NCI-H774 (cell line): ENCODE measurements at regions not wholly inside any gene's neighbourhood (a gene's known extent, or its start where the extent isn't known, plus 50 kb on each side); places are given as distances from the start of the nearest gene placed in this dataset.

ENCODE experiments used
- DNase-seq: peaks from one replicate; lab custom pipeline; 2025; lab: John Stamatoyannopoulos, UW

DNA sequence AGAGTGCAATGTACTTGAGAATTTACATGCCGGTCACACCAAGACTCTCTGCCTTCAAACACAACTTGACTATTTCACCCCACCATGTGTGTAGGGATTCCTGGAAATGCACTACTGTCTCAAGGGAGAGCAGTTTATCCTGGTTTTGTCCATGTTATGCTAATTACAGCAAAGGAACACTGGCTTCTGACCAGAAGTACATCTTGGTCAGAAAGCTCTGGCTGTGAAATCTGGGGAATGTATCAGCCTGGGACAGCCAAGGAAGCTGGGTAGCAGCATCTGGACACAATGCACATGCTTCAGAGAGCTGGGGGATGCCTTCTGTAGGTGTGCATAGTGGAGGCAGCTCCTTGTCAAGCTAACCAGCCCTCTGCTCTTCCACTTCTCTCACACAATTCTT, 1432.6 kb upstream of the TENM3 start:
- no peak for DNase-seq

DNA sequence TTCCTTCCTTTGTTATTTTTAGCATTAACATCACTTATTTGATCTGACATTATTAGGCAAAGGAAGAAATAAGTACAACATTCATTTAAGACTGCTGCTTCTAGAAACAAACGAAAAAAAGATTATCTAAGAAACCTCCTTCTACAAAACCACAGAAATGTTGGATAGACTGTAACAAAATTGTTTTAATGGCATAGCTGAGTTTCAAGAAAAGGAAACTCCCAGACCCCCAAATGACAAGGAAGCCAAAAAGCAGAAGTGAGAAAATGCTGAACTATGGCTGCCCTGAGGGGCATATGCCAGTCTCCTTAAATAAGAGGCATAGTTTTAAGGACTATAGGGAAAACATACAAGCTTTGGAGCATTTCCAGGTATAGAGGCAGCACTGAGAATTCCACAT, 1431.6 kb upstream of the TENM3 start:
- no peak for DNase-seq

GRCh38 chr4:180812783-180813182, 1430.4 kb upstream of the TENM3 start:
- no peak for DNase-seq

DNA sequence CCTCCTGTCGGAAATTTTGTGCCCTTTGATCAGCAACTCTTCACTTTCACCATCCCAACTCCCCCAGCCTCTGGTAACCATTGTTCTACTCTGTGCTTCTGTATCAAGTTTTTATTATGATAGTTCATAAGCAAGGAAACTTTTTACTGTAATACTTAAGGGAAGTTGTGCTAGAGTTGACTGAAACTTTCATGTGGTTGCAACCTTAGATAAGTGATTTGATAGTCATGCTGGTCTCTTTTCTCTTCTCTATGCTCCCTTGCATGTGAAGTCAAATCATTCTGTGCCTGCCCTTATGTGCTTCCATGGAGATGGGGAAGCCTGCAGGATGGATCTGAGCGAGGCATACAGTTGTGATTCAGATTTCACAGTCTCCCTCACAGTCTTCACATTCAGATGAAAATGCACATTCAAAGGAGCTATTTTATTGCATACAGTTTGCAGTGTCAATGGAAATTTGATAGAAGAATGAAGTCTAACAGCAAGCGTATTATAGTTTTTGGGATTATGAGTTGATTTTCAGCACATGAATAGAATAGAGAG, 1428.3 kb upstream of the TENM3 start:
- no peak for DNase-seq

DNA sequence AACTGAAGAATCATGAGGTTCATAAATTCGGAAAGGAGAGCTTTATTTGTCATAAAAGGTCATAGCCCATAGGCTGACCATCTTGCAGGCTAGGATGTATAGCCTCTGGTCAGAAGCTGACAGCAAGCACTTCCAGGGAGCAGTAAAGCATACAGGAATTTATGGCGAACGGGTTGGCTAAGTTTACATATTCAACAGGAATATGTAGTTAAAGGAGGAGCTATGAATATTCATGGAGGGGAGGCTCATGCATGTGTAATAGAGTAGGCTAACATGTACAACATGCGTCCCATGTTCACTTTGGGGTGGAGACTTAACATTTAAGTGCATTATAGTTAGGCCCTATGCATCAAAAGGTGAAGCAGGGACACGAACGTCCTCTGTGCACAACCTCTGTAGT, 1425.7 kb upstream of the TENM3 start:
- no peak for DNase-seq

GRCh38 chr4:180823108-180823507, 1420.1 kb upstream of the TENM3 start:
- no peak for DNase-seq

DNA sequence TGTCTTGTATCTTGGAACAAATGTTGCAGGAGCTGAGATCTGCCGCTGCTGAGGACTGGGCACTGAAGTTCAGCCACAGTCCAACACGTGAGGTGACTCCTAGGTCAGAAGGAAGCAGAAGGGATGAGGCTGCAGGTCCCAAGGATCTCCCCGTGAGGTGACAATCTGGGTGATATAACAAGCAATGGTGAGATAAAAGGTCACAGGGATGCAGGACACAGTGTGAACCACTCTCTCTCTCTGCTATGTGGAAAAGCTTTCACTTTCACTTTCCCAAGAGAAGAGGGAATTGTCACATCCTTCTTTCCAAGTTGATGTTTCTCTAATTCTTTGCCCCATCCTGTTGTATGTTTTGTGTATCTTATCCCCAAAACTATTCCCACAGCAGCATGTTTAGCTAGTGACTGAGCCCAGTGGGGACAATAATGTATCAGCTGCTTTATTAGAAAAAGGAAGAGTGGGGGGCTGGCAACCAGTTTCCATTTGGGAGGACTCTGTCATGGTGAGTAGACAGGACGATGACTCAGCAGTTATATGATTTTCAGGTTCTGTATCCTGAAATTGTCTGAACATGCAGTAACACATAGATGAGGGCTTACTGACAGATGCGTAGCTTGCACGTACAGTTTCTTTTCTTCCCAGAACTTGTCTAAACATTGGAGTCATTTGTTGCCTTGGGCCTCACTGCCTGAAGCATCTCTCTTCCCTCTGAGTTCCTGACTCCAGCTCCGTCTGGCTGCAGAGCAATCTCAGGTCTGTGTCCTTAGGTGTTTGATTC, 1415.8 kb upstream of the TENM3 start:
- no peak for DNase-seq

DNA sequence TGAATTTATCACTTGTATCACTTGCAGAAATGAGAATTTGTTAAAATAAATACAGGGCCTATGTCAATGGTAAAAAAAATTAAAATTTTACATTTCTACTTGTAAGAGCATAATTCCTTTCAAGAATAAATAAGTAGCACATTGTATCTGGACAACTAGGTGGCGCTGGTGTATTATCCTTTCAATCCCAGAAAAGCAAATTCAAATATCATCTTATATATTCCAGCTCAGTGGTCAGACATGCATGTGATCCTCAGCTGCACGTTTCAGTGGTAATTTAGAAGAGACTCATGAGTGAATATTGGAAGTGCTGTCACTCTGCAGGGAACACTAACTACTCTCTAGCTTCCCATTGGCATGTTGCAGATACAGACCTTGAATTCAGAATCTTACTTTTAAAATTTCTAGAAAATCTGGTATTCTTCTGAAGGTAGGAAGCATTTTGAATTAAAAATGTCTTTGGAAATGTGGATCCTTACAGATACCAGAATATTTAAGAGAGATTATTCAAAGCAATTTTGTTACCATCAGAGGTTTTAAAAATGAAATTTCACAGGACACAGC, 1414.7 kb upstream of the TENM3 start:
- peak; percentile 57 for DNase-seq

GRCh38 chr4:180832073-180832472, 1411.1 kb upstream of the TENM3 start:
- DNase-seq = no peak

- no peak for DNase-seq
Measured at GRCh38 chr4:180840142-180840541, 1403.1 kb upstream of the TENM3 start.

DNA sequence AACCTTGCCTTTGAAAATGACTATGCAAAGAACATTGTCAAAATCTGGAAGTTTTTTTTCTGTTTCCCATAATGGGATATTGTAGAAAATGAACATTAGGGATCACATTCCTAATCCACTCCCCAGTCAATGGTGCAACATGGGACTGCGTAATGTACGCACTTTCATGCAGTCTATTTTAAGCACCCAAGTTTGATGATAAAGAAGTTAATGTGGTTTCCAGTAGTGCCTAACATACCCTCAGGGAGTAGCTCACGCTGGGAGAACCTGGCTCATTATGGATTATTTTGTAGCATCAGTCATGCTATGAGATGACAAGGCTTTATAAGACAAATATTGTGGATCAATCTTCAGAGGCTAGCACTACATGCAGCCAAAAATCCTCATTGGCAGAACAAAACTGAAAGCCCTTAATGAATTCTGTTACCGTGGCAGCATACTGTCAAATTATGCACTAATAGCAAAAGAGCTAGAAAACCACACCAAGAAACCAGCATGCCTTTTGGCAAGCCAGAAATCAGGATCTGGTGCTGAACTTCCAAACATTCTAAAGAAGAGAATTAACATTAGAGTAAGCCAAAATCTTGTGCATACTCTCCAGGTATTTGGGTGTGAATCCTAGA, 1392.8 kb upstream of the TENM3 start:
- DNase-seq = no peak

DNA sequence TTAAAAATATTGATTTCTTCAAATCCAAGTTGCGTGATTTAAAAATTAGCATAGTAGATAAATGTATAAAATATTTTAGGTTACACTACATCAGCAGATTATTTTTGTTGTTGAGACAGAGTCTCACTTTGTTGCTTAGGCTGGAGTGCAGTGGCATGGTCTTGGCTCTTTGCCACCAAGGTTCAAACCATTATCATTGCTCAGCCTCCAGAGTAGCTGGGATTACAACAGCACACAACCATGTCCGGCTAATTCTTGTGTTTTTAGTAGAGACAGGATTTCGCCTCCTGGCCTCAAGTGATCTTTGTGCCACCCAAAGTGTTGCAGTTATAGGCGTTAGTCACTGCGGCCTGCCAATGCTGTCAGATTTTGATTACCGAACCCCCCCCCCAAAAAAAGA, 1390.5 kb upstream of the TENM3 start:
- no peak for DNase-seq

GRCh38 chr4:180855184-180855583, 1388.0 kb upstream of the TENM3 start:
- DNase-seq = no peak

GRCh38 chr4:180860089-180860720, 1383.0 kb upstream of the TENM3 start:
- no peak for DNase-seq

DNA sequence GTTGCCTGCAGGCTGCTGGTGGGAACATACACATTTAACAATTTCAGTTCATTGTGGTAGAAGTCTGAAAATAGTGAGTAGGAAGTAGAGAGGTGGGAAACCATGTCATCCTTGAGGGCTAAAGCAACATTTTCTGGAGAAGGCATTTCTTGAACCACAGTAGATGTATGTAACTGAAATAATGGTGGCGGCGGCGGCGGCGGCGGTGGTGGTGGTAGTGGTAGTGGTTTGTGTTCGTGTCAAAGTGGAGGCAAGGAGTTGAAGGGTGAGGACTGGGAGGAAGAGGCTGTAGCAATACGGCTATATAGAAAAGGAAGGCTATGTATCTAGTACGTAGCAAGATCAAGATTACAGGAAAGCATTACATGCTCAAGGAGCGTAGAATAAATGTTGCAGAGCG, 1381.6 kb upstream of the TENM3 start:
- no peak for DNase-seq

GRCh38 chr4:180866933-180867643, 1376.1 kb upstream of the TENM3 start:
- DNase-seq = no peak

- no peak for DNase-seq
Measured at GRCh38 chr4:180870623-180871022, 1372.6 kb upstream of the TENM3 start.

DNA sequence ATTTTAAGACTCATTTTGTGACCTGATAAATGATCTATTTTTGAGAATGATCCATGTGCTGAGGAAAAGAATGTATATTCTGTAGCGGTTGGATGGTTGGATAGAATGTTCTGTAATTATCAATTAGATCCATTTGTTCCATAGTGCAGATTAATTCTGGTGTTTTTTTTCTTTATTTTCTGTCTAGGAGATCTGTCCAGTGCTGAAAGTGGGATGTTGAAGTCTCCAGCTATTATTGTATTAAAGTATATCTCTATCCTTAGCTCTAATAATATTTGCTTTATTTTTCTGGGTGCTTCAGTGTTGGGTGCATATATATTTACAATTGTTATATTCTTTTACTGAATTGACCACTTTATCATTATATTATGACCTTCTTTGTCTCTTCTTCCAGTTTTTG, 1344.9 kb upstream of the TENM3 start:
- DNase-seq = no peak

GRCh38 chr4:180900781-180901180, 1342.4 kb upstream of the TENM3 start:
- DNase-seq = no peak

- no peak for DNase-seq
Measured at GRCh38 chr4:180909279-180909678, 1333.9 kb upstream of the TENM3 start.

DNA sequence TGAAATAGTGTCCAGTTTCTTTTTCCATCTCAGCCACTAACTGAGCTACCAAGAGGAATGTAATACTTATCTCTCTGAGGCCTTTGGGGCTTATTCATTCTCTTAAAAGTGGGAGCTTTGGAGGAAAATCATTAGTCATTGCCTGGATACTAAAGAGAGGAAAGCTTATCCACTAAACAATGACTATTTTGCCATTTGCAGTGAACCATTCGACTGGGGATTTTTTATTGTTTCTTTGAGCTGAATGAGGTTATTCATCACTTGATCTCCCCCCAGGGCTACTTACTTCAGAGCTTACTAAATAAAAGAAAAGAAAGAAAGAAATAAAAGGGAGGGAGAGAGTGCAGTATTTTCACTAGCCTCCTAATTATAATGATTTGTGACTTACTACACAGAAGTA, 1329.5 kb upstream of the TENM3 start:
- no peak for DNase-seq

DNA sequence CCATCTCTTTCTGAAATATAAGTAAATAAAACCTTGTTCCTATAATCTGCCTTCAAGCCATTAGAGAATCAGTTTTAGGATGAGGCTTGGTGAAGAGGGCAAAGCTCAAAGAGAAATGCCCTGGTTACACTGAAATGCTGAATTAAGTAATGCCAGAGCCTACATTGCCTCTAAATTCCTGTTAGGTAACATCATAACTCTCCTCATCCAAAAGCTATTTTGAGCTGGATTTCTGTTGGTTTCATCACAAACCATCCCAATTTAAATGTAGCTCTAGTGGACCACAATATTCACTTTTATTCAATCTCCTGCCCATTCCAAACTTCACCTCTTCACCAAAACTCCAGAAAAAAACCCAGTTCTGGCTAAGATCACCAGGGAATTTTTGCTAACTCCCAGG, 1319.7 kb upstream of the TENM3 start:
- DNase-seq = no peak
